CD4-positive, alpha-beta T cell treated with Interleukin-4 for 4 hours (primary cell): ENCODE measurements at regions not wholly inside any gene's neighbourhood (a gene's known extent, or its start where the extent isn't known, plus 50 kb on each side); places are given as distances from the start of the nearest gene placed in this dataset.

Experiments used
- DNase-seq: peaks from one replicate; pipeline ENCODE4 v3.0.0-alpha.2; 2020

DNA sequence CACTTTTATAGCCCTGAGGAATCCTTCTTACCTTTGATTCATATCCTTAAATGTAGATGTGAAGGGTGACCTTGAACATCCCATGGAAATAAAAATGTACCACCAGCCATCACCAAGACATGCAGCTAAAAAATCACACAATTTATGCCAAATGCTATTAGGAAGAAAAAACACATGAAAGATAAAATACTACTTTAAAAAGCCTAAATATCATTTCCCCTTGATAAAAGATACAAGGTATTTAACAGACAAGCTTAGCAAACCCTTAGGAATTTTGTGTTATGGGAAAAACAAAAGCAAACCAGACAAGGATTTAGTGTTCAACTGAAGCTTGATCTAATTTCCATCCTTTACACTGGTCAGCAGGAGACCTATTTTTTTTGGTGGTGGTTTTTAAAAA, 255.0 kb downstream of the ICOS start:
- DNase-seq = no peak

DNA sequence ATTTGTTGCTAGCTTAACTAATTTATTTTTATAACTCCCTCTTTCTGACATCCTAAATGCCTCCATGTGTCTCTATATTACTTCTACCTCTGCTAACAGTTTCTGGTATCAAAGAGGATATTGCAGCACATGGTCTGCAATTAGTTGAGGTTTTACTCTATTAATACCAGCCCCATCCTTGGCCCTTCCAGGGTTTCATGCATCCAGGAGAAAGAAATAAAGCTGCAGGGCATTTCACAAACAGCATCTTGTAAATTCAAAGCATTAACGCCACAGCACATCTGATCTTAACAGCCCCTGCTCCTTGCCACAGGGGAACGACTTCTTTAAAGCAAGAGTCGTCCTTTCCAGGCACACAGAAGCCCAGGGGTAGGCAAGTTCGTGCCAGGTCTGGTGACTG, 258.9 kb downstream of the ICOS start:
- no peak for DNase-seq

DNA sequence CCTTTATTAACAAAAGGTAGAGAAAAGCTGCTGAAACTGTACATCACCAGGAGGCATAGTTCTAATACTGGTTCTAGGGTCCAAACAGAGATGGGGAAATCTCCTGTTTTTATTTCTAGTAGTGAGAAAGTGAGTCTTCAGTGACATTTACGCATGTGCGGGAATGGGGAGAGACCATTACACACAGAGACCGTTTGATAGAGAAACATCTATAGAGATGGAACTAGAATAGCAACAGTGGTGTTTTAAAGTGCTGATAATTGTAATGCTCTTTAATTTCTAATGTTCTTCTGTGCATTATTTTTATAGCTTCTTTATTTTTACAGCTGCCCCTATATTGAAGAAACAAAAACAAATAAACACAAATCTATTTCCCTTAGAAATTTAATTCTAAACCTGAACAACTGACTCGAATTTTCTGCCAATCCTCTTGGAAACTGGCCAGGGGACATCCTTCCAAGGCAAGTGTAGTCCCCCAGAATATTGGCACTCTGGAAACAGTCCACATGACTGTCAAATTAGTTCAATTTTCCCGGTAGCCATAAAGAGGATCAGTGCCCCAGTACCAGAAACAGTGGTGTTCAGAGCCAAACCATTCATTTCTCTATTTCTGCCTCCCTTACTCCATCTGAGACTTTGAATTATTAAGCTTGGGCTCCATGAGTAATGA, 260.9 kb downstream of the ICOS start:
- DNase-seq = no peak

GRCh38 chr2:204199357-204199756, 262.8 kb downstream of the ICOS start:
- no peak for DNase-seq

GRCh38 chr2:204201507-204201906, 264.9 kb downstream of the ICOS start:
- no peak for DNase-seq

- DNase-seq = no peak
Observed at GRCh38 chr2:204202253-204202652, 265.7 kb downstream of the ICOS start.

DNA sequence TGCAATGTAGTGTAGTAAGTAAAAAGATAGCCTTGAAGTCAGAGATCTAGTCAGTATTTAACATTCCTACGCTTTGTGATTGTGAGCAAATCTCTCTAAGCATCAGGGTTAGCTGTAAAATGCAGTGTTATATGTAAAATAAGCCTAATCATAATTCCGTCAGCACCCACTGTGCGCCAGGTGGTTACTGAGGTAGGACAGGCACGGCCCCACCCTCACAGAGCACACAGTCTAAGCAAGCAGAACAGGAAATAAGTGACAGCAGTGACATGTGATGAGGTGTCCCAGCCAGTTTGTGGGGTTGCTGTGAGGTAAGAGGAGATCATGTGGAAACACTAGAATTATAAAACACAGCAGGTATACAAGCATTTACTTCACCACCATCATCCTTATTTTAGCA, 267.1 kb downstream of the ICOS start:
- DNase-seq = no peak

DNA sequence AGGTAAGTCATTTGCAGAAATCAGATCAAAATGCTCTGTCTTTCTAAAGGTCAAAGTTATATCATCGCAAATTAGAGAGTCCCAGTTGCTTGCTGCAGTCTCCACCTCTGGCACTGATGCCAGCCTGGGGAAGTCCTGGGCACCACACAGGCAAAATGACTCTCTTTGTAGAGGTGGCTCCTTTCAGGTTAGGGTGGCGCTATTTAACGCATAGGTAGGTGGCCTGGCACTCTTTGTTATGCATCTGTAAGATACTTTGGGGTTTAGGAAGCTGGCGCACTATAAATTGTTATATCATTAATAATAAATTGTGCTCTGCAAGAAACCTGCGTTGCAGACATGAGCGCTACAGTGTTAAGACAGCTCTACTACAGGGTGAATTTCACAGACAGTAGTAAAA, 268.5 kb downstream of the ICOS start:
- DNase-seq = no peak

DNA sequence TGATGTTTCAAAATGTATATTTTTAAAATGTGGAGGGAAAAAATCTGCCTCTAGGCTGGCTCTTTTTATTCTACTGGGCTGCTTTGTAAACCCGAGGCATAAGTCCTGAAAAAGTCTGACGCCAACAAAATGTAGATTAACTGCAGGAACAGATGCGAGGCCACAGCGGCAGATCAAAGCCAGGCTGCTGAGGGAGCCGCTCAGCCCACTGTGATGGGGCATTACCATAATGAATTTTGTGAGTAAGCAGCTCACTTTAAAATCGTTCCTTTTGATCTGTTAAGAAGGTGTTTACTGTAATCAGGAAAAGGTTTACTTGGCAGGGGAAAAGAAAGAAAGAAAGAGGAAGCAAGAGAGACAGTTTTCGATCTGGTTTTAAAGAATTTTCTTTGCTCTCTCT, 269.0 kb downstream of the ICOS start:
- DNase-seq = no peak

DNA sequence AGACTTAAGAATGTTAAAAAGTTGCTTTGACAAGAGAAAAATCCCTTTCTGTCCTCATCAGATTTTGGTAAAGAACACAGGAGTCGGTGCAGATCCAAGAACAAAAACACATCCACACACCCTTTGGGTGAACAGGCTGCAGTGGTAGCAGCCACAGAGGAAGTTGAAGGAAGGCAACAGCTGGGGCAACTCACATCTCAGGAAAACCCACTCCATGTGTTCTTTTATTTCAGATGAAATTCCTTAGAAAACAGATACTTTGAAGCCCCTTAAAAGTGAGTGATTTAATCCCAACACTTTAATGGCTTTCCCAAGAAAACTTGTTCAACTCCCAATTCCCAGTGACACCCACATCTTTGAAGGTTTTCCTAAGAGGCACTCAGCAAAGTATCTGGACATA, 271.3 kb downstream of the ICOS start:
- no peak for DNase-seq

DNA sequence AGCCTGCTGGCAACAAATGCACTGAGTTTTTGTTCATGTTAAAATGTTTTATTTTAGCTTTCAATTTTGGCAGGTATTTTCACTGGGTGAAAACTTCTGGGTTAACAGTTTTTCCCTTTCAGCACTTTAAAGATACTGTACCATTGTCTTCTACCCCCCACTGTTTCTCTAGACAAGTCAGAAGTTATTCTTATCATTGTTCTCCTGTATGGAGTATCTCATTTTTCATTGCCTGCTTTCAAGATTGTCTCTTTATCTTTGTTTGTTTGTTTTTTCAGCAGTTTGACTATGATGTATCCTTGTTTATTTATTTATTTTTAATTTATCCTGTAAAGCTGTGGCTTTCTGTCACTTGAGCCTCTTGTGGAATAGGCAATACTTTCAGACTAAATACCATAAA, 277.0 kb downstream of the ICOS start:
- no peak for DNase-seq

DNA sequence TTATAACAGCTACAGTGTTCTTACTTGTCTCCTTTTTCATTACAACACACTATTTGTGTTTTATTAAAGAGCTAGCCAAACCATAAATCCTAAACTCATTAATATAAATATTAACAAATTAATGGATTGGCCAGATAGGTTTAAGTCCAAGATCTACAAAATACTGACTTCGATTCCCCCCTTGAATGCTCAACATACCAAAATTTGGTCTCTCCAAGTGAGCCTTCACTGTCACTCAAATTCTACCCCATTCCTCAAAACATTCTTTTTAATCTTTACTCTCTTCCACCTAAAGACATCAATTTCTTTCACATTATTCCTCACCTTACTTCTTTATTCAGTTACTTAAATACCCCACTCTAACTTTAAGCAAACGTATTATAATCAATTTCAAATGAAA, 281.5 kb downstream of the ICOS start:
- no peak for DNase-seq

DNA sequence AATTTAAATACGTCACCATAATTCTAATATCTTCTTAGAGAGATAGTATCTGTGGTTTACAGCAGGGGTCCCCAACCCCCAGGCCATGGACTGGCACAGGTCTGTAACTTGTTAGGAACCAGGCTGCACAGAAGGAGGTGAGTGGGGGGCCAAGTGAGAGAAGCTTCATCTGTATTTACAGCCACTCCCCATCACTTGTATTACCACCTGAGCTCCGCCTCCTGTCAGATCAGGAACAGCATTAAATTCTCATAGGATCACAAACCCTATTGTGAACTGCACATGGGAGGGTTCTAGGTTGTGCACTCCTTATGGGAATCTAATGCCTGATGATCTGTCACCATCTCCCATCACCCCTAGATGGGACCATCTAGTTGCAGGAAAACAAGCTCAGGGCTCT, 282.6 kb downstream of the ICOS start:
- DNase-seq = no peak

DNA sequence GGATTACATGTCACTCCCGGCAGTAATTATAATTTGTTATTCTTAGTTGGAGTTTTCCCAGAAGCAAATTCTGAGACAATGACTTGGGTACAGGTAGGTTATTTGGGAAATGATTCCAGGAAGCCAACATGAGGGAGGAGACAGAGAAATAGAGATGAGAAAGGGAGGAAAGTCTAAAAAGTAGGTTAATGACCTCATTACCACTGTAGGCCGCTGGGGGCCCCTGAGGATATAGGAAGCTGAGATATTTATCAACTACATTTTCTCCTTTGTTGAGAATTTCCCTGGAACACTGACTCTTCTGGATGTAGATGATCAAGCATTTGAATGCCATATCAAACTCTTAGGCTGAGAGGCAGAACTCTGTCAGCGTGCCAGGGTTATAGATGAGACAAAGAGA, 284.3 kb downstream of the ICOS start:
- DNase-seq = no peak

GRCh38 chr2:204223046-204223445, 286.5 kb downstream of the ICOS start:
- no peak for DNase-seq

DNA sequence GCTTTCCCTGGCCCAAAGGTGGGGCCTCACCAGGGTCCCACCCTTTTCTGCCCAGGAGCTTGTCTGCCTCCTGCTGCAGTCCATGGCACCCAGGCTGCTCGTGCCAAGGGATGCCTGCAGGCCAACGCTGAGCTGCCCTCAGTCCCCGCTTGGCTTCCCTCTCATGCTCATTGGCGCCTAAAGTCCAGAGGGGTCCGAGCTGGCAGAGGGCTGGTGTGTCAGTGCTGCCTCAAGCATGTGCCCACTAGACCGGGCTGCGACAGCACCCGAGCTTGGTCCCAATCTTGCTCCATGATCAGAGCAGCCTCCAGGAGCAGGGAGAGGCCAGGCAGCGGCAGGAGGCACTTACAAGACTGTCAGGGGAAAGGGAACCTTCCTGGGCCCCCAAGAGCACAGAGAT, 287.0 kb downstream of the ICOS start:
- DNase-seq = no peak

DNA sequence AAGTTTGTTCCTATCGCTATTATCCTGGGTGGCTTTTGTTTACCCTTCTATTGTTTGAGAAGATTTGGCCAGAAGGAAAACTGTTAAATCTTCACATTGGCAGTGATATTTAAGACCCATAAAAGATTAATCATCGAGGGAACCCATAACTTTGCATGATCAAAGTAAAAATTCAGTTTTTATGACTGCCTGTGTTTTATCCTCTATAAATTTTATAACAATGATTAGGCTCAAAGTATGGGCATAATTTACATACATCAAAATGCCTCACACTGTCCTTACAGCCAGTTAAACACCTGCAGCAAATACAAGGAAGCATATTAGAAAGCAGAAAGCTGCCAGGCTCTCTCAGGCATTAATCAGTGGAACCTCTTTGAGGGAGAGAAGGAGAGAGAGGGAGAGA, 289.1 kb downstream of the ICOS start:
- no peak for DNase-seq

GRCh38 chr2:204226305-204226880, 289.8 kb downstream of the ICOS start:
- DNase-seq = no peak

- no peak for DNase-seq
Observed at GRCh38 chr2:204228169-204228886, 291.8 kb downstream of the ICOS start.

- DNase-seq = no peak
Observed at GRCh38 chr2:204234248-204234647, 297.7 kb downstream of the ICOS start.

DNA sequence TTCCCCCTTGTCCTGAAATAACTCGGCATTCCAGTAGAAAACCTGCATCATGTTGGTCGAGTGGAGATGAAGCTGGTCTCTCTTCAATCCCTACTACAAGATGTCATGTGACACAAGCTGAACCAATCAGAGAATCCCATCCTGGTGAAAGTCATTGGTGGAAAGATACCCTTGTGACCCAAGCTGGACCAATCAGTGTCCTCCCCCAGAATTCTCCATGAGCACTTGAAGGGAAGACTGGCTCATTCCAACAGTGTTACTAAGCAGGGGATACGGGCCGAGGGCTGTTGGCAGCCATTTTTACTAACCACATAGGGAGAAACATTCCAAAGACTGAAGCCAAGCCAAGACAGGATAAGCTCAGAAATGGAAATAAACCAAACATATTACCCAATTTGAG, 298.3 kb downstream of the ICOS start:
- DNase-seq = no peak

- DNase-seq = no peak
Observed at GRCh38 chr2:204237416-204237815, 300.9 kb downstream of the ICOS start.

DNA sequence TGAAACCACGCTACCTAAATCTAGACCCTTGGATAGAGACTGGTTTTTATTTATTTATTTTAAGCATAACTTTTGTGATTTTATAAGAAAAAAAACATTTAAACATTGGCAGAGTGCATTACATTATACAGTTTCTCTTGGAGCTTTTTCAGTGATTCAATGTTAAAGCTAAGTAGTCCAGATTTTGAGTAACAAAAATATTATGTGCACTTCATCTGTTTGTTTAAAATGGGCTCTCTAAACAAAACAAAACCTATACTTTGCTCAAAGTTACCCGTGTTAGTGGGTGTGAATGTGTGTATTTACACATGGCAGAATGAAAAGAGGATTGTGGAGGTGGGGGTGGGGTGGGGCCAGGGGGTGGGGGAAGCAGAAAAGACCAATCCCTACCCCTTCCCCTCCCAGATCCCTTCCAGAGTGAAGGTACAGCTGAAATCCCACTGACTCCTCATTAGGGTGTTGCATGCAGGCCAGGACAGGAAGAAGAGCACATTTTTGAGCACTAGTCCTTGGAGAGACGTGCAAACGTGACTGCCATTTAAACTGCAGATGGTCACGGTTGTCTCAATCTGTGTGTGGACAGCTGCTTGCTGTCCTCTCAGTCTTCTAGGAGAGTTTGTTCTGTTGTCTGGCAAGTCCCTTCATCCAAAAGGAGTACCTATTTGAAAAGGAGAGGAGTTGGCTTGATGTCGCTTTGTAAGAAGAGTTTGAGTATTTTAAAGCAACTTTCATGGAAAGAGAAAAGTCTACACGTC, 303.0 kb downstream of the ICOS start:
- no peak for DNase-seq

- DNase-seq = no peak
Observed at GRCh38 chr2:204240961-204241360, 304.3 kb upstream of the PARD3B start.
